Ishikawa (cell line): ENCODE measurements at regions not wholly inside any gene's neighbourhood (a gene's known extent, or its start where the extent isn't known, plus 50 kb on each side); places are given as distances from the start of the nearest gene placed in this dataset.

ENCODE experiments used
- CEBPB ChIP-seq: IDR thresholded peaks from 2 replicates; pipeline ENCODE4 v1.6.1; 2012
- CREB1 ChIP-seq: IDR thresholded peaks from 2 replicates; pipeline ENCODE4 v1.6.1; 2012; ENCODE audit warnings: low read depth
- EGR1 ChIP-seq: IDR thresholded peaks from 2 replicates; pipeline ENCODE4 v1.6.1; 2012
- EP300 ChIP-seq: IDR thresholded peaks from 2 replicates; pipeline ENCODE4 v1.6.1; 2012; ENCODE audit warnings: borderline replicate concordance
- FOXM1 ChIP-seq: IDR thresholded peaks from 2 replicates; pipeline ENCODE4 v1.6.1; 2012; ENCODE audit warnings: low read depth, borderline replicate concordance
- NFIC ChIP-seq: IDR thresholded peaks from 2 replicates; pipeline ENCODE4 v1.6.1; 2012
- RAD21 ChIP-seq: IDR thresholded peaks from 2 replicates; pipeline ENCODE4 v1.6.1; 2012; ENCODE audit warnings: low read depth
- YY1 ChIP-seq: IDR thresholded peaks from 2 replicates; pipeline ENCODE4 v1.6.1; 2012; ENCODE audit warnings: low read depth
- ZBTB7A ChIP-seq: IDR thresholded peaks from 2 replicates; pipeline ENCODE4 v1.6.1; 2012; ENCODE audit warnings: low read depth
- TF ChIP-seq, protein P1 (sequence below): IDR thresholded peaks from 2 replicates; pipeline ENCODE4 v1.6.1; 2012; ENCODE audit warnings: low read depth, mild to moderate bottlenecking
- TF ChIP-seq, protein P2 (sequence below): IDR thresholded peaks from 2 replicates; pipeline ENCODE4 v1.6.1; 2012

DNA sequence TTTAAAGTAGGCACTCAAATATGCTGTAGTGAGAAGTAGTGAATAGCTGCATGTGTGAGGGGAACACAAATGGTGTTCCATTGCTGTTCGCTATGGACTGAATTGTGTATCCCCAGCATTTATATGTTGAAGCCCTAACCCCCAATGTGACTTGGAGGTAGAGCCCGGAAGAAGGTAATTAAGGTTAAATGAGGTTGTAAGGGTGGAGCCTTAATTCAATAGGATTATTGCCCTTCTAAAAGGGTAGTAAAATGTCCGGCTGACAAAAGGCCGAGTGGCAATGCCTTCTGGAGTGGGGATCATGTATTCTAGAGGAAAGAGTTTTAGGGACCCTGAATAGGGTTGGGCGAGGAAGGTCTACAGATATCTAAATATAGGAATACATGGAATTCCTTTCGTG lies 168.9 kb upstream of the NUDT10 start:
- TF ChIP-seq FOXM1 (no peak), EP300 (no peak), ZBTB7A (no peak), NFIC (no peak), YY1 (no peak), RAD21 (no peak), CREB1 (no peak), CEBPB (no peak), EGR1 (no peak)
- TF ChIP-seq, protein P1, sequence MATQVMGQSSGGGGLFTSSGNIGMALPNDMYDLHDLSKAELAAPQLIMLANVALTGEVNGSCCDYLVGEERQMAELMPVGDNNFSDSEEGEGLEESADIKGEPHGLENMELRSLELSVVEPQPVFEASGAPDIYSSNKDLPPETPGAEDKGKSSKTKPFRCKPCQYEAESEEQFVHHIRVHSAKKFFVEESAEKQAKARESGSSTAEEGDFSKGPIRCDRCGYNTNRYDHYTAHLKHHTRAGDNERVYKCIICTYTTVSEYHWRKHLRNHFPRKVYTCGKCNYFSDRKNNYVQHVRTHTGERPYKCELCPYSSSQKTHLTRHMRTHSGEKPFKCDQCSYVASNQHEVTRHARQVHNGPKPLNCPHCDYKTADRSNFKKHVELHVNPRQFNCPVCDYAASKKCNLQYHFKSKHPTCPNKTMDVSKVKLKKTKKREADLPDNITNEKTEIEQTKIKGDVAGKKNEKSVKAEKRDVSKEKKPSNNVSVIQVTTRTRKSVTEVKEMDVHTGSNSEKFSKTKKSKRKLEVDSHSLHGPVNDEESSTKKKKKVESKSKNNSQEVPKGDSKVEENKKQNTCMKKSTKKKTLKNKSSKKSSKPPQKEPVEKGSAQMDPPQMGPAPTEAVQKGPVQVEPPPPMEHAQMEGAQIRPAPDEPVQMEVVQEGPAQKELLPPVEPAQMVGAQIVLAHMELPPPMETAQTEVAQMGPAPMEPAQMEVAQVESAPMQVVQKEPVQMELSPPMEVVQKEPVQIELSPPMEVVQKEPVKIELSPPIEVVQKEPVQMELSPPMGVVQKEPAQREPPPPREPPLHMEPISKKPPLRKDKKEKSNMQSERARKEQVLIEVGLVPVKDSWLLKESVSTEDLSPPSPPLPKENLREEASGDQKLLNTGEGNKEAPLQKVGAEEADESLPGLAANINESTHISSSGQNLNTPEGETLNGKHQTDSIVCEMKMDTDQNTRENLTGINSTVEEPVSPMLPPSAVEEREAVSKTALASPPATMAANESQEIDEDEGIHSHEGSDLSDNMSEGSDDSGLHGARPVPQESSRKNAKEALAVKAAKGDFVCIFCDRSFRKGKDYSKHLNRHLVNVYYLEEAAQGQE, result no peak
- TF ChIP-seq, protein P2, sequence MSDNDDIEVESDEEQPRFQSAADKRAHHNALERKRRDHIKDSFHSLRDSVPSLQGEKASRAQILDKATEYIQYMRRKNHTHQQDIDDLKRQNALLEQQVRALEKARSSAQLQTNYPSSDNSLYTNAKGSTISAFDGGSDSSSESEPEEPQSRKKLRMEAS, result no peak
